IMR-90 (cell line): ENCODE measurements at regions not wholly inside any gene's neighbourhood (a gene's known extent, or its start where the extent isn't known, plus 50 kb on each side); places are given as distances from the start of the nearest gene placed in this dataset.

Source experiments
- ATAC-seq: fragments of 200-7000 bp; cut with Tn5 transposase; 2 replicates; pipeline ENCODE4 v1.9.1; 2020; ENCODE audit warnings: low read depth, mild to moderate bottlenecking, moderate library complexity
- BruUV-seq: library from RNA; stranded (reverse); fragments of 400-500 nt; replicated peaks from 2 replicates; lab custom pipeline; 2021; lab: Mats Ljungman, UMichigan
- CTCF ChIA-PET: fragments of 300-600 bp; formaldehyde crosslinking; extraction: SDS; loops from one replicate; lab custom pipeline; 2021; ENCODE audit warnings: antibody characterized with exemption; lab: Yijun Ruan, JAX
- POLR2A ChIA-PET: fragments of 300-600 bp; sonication (Branson Sonifier 250); formaldehyde crosslinking; loops from one replicate; lab custom pipeline; 2022; ENCODE audit warnings: antibody characterized with exemption; ENCODE audit not compliant: unreplicated experiment; lab: Charles Lee
- DNase-seq: peaks from one replicate; pipeline ENCODE4 v3.0.0; 2013
- H2AFZ ChIP-seq: replicated peaks from 2 replicates; pipeline ENCODE3; 2013; ENCODE audit warnings: low read length, mild to moderate bottlenecking; ENCODE audit not compliant: poor library complexity
- H2AK5ac ChIP-seq: 2 replicates; pipeline ENCODE4 v1.6.1; 2013; ENCODE audit warnings: low read depth, low read length, inconsistent platforms
- H2AK9ac ChIP-seq: replicated peaks from 2 replicates; pipeline ENCODE3; 2013; ENCODE audit warnings: mild to moderate bottlenecking, low read depth, low read length, moderate library complexity; ENCODE audit not compliant: poor library complexity
- H2BK120ac ChIP-seq: 2 replicates; pipeline ENCODE4 v1.6.1; 2013; ENCODE audit warnings: low read depth, low read length, inconsistent platforms
- H2BK15ac ChIP-seq: 3 replicates; pipeline ENCODE4 v1.6.1; 2013; ENCODE audit warnings: low read depth, low read length, inconsistent platforms
- H2BK20ac ChIP-seq: 2 replicates; pipeline ENCODE4 v1.6.1; 2013; ENCODE audit warnings: low read depth, mild to moderate bottlenecking, inconsistent platforms, low read length, moderate library complexity
- H2BK5ac ChIP-seq: 2 replicates; pipeline ENCODE4 v1.6.1; 2013; ENCODE audit warnings: mild to moderate bottlenecking, low read depth, low read length, inconsistent platforms; ENCODE audit not compliant: poor library complexity, severe bottlenecking
- H3K14ac ChIP-seq: replicated peaks from 2 replicates; pipeline ENCODE4 v1.6.1; 2013; ENCODE audit warnings: low read depth, low read length, inconsistent platforms
- H3K18ac ChIP-seq: 2 replicates; pipeline ENCODE4 v1.6.1; 2013; ENCODE audit warnings: low read depth, low read length, control low read depth
- H3K23ac ChIP-seq: 2 replicates; pipeline ENCODE4 v1.6.1; 2013; ENCODE audit warnings: low read depth, low read length, inconsistent platforms
- H3K27ac ChIP-seq: 2 replicates; pipeline ENCODE4 v1.5.1; 2013; ENCODE audit warnings: mild to moderate bottlenecking, control low read depth, low read length; ENCODE audit not compliant: insufficient read depth
- H3K27me3 ChIP-seq: 2 replicates; pipeline ENCODE4 v1.6.1; 2013; ENCODE audit warnings: low read length; ENCODE audit not compliant: control insufficient read depth, insufficient read depth
- H3K36me3 ChIP-seq: 2 replicates; pipeline ENCODE4 v1.6.1; 2013; ENCODE audit warnings: low read length, mixed read lengths; ENCODE audit not compliant: control insufficient read depth, insufficient read depth
- H3K4ac ChIP-seq: 2 replicates; pipeline ENCODE4 v1.6.1; 2013; ENCODE audit warnings: low read depth, low read length, inconsistent platforms
- H3K4me1 ChIP-seq: 2 replicates; pipeline ENCODE4 v1.6.1; 2013; ENCODE audit warnings: low read length, mixed read lengths; ENCODE audit not compliant: control insufficient read depth, insufficient read depth
- H3K4me2 ChIP-seq: 2 replicates; pipeline ENCODE4 v1.6.1; 2013; ENCODE audit warnings: low read depth, mild to moderate bottlenecking, control low read depth, low read length, moderate library complexity
- H3K4me3 ChIP-seq: 2 replicates; pipeline ENCODE4 v1.5.1; 2013; ENCODE audit warnings: low read depth, mild to moderate bottlenecking, control low read depth, low read length, moderate library complexity; ENCODE audit not compliant: insufficient read depth
- H3K56ac ChIP-seq: 2 replicates; pipeline ENCODE4 v1.6.1; 2013; ENCODE audit warnings: low read length, inconsistent platforms; ENCODE audit not compliant: insufficient read depth; ENCODE audit errors: extremely low read depth
- H3K79me1 ChIP-seq, 2 experiments: 2 replicates each; pipeline ENCODE4 v1.6.1; 2013; ENCODE audit warnings: low read length in 2 of 2, inconsistent platforms in 1 of 2, low read depth in 1 of 2
- H3K9ac ChIP-seq: 2 replicates; pipeline ENCODE4 v1.6.1; 2013; ENCODE audit warnings: low read depth, low read length, control low read depth
- H3K9me1 ChIP-seq: 2 replicates; pipeline ENCODE4 v1.6.1; 2013; ENCODE audit warnings: low read length, inconsistent platforms; ENCODE audit not compliant: insufficient read depth
- H3K9me3 ChIP-seq: 2 replicates; pipeline ENCODE4 v1.6.1; 2013; ENCODE audit warnings: low read length; ENCODE audit not compliant: control insufficient read depth, insufficient read depth
- H4K20me1 ChIP-seq: 2 replicates; pipeline ENCODE4 v1.6.1; 2013; ENCODE audit warnings: low read length, inconsistent platforms; ENCODE audit not compliant: insufficient read depth
- H4K5ac ChIP-seq: 2 replicates; pipeline ENCODE4 v1.6.1; 2013; ENCODE audit warnings: mild to moderate bottlenecking, low read depth, low read length, control low read depth
- H4K8ac ChIP-seq, 2 experiments: 2 replicates each; pipeline ENCODE4 v1.6.1; 2013; ENCODE audit warnings: low read depth in 2 of 2, low read length in 2 of 2, control low read depth in 1 of 2, inconsistent platforms in 1 of 2
- H4K91ac ChIP-seq: 2 replicates; pipeline ENCODE4 v1.6.1; 2013; ENCODE audit warnings: low read depth, low read length, inconsistent platforms; ENCODE audit not compliant: insufficient read depth
- MAFK ChIP-seq: IDR thresholded peaks from 2 replicates; pipeline ENCODE4 v1.6.1; 2012; ENCODE audit warnings: low read depth, low read length, improper control_type of control experiment
- WGBS, 2 experiments: methylation state at CpG; one replicate each; pipeline versions ENCODE4 v1.1.5 to v1.1.7; 2013; ENCODE audit warnings: missing lambda C conversion rate in 2 of 2; ENCODE audit not compliant: insufficient read length in 1 of 2; ENCODE audit errors: extremely low coverage in 2 of 2; 5-methylcytosine and 5-hydroxymethylcytosine counted together
- dilution Hi-C: fragments of 300-500 bp; cut with HindIII; formaldehyde crosslinking; loops from one replicate; pipeline ENCODE4 v1.14.3; 2018; ENCODE audit warnings: low sequenced_read_pairs; ENCODE audit not compliant: unreplicated experiment
- in situ Hi-C: fragments of 300-500 bp; cut with MboI; formaldehyde crosslinking; loops from 3 replicates; pipeline ENCODE4 v1.14.3; 2019; ENCODE audit warnings: low sequenced_read_pairs, inconsistent platforms, mixed read lengths
- intact Hi-C: fragments of 100-400 bp; cut with micrococcal nuclease; formaldehyde crosslinking; loops from 2 replicates; pipeline ENCODE4 v1.10.0; 2022
- TF ChIP-seq, protein P1 (sequence below): fragments of 150-350 bp; IDR thresholded peaks from 2 replicates; pipeline ENCODE4 v1.6.1; 2017; ENCODE audit warnings: mild to moderate bottlenecking, antibody characterized with exemption, low read length, low read depth
- TF ChIP-seq, protein P2 (sequence below): fragments of 150-350 bp; IDR thresholded peaks from 2 replicates; pipeline ENCODE4 v1.6.1; 2016; ENCODE audit warnings: low read depth, mild to moderate bottlenecking, low read length, moderate library complexity, borderline replicate concordance

DNA sequence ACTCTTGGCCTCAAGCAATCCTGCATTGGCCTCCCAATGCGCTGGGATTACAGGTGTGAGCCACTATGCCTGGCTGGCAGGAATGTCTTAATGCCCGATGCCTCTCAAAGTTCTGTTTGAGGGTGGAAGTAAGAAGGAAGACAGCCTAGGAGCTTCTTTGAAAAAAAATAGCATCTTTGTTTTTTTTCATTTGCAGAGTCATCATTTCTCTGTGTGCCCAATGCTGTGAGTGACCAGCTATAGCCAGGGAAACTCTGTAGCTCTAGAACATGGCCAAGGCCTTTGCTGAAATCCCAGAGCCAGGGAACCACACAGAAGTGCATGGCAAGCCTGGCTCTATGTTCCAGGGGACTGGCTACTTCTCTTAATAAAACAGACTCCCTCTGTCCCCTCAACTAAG lies 260.0 kb downstream of the C1D start:
- no peak overlapping the region for H2BK15ac ChIP-seq
- no peak for DNase-seq
- peaks cover 2% of the 10 kb centered on the region; the same call in 1 of the 2 replicates for H3K9me3 ChIP-seq
- ChIA-PET POLR2A (no interaction called here), CTCF (no interaction called here)
- no peak overlapping the region for H3K9ac ChIP-seq
- no peak overlapping the region for H4K8ac ChIP-seq
- intact Hi-C loops: no loop called here
- BruUV-seq: no TSS peak
- H4K20me1 ChIP-seq: no peaks in the 10 kb centered on the region
- no peak overlapping the region for H3K56ac ChIP-seq
- H3K27ac ChIP-seq: no peak overlapping the region
- no peak overlapping the region for H3K4me3 ChIP-seq
- H2AK5ac ChIP-seq: no peak overlapping the region
- no peak overlapping the region for H4K5ac ChIP-seq
- in situ Hi-C loops: no loop called here
- no peak overlapping the region for H2AFZ ChIP-seq
- no peak overlapping the region for H3K18ac ChIP-seq
- H3K27me3 ChIP-seq: no peaks in the 10 kb centered on the region
- peaks cover 5% of the 10 kb centered on the region for H3K4me1 ChIP-seq
- no peak overlapping the region for H2BK20ac ChIP-seq
- no CpG with 5 or more reads among the region's 2 CpGs for WGBS, 2 experiments
- H3K79me1 ChIP-seq: no peaks in the 10 kb centered on the region
- peak; percentile 21; the same call in 1 of the 2 replicates for TF ChIP-seq MAFK
- TF ChIP-seq, protein P1, sequence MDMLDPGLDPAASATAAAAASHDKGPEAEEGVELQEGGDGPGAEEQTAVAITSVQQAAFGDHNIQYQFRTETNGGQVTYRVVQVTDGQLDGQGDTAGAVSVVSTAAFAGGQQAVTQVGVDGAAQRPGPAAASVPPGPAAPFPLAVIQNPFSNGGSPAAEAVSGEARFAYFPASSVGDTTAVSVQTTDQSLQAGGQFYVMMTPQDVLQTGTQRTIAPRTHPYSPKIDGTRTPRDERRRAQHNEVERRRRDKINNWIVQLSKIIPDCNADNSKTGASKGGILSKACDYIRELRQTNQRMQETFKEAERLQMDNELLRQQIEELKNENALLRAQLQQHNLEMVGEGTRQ: no peak
- TF ChIP-seq, protein P2, sequence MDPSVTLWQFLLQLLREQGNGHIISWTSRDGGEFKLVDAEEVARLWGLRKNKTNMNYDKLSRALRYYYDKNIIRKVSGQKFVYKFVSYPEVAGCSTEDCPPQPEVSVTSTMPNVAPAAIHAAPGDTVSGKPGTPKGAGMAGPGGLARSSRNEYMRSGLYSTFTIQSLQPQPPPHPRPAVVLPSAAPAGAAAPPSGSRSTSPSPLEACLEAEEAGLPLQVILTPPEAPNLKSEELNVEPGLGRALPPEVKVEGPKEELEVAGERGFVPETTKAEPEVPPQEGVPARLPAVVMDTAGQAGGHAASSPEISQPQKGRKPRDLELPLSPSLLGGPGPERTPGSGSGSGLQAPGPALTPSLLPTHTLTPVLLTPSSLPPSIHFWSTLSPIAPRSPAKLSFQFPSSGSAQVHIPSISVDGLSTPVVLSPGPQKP: no peak
- no peak overlapping the region for H2BK5ac ChIP-seq
- no peak overlapping the region for H2BK120ac ChIP-seq
- H3K14ac ChIP-seq: no peak overlapping the region
- no peak overlapping the region for H3K23ac ChIP-seq
- no peaks in the 10 kb centered on the region for H3K36me3 ChIP-seq
- H3K9me1 ChIP-seq: peaks cover 4% of the 10 kb centered on the region
- H2AK9ac ChIP-seq: no peak overlapping the region
- dilution Hi-C loops: no loop called here
- no peak overlapping the region for H3K4ac ChIP-seq
- H3K4me2 ChIP-seq: no peak overlapping the region
- no peak overlapping the region for H4K91ac ChIP-seq
- no peak for ATAC-seq
